ENCODE measurements at regions not wholly inside any gene's neighbourhood (a gene's known extent, or its start where the extent isn't known, plus 50 kb on each side); places are given as distances from the start of the nearest gene placed in this dataset.

- TF ChIP-seq POLR2AphosphoS5 (IDR thresholded peaks at IDR 0.05; ENCODE audit: low read depth, low read length), result no peak
- TF ChIP-seq REST (IDR thresholded peaks at IDR 0.05; ENCODE audit: insufficient read depth in 1 of 2, low read depth in 2 of 2, low read length in 1 of 2), result no peak
- no peak for TF ChIP-seq SIN3A (IDR thresholded peaks at IDR 0.05; ENCODE audit: borderline replicate concordance, insufficient read depth, low read depth, low read length)
- TF ChIP-seq TCF7L2 (IDR thresholded peaks at IDR 0.05; ENCODE audit: low read depth, low read length), result no peak
- no peak for TF ChIP-seq CTCF (IDR thresholded peaks at IDR 0.05)
- in situ Hi-C loops (cut with HindIII; ENCODE audit: low pct_unique_long_range_greater_than_20kb, low sequenced_read_pairs), result no loop called here
- intact Hi-C loops (cut with micrococcal nuclease; ENCODE audit: unreplicated experiment), result no loop called here
- DNase-seq (ENCODE audit: low read depth, low spot score) (no peak), ATAC-seq (no peak)
- no peaks in the 10 kb centered on the region; the same call in 1 of the 2 replicates for H3K9me3 ChIP-seq (ENCODE audit: control insufficient read depth, insufficient read depth, low read depth, low read length)
- ChIA-PET CTCF (no interaction called here), POLR2A (no interaction called here)
- H3K4me1 ChIP-seq (ENCODE audit: control insufficient read depth, insufficient read depth, low read length), result no peaks in the 10 kb centered on the region
- H3K4me3 ChIP-seq (ENCODE audit: low read depth in 2 of 2, low read length in 2 of 2), result no peak overlapping the region
- H3K27ac ChIP-seq (ENCODE audit: low read length), result no peak overlapping the region
- H3K36me3 ChIP-seq (ENCODE audit: control insufficient read depth, insufficient read depth, low read length), result no peaks in the 10 kb centered on the region
- no TSS peak for BruUV-seq (replicated peaks)
- no peaks in the 10 kb centered on the region for H3K27me3 ChIP-seq (ENCODE audit: control insufficient read depth, insufficient read depth, low read length)
Measured at GRCh38 chr5:87551911-87552310, 139.2 kb upstream of the CCNH start.

DNA sequence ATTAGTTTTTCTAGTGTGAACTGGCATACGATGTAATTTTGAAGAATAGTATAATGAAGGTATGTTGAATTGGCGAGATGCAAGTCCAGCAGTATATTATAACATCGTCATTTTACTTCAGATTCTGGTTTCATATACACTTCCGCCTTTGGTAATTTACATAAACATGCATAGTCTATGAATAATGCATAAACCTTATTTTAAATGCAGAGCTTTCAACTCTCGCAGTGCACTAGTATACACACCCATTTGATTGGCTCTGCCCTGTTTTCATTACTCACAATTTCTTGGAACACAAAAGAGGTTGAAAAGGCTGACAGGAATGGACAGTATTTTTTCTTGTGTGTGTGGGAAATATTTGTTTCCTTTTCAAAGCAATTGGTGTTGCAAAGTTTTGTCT lies 128.9 kb upstream of the CCNH start:
- no peak for DNase-seq (ENCODE audit: low read depth, low spot score)
- POLR2A ChIA-PET, result no interaction called here
- Histone ChIP-seq H3K9me3 (ENCODE audit: control insufficient read depth, insufficient read depth, low read depth, low read length) (no peaks in the 10 kb centered on the region), H3K4me3 (ENCODE audit: low read depth in 2 of 2, low read length in 2 of 2) (no peak overlapping the region), H3K27ac (ENCODE audit: low read length) (no peak overlapping the region), H3K4me1 (ENCODE audit: control insufficient read depth, insufficient read depth, low read length) (no peaks in the 10 kb centered on the region), H3K36me3 (ENCODE audit: control insufficient read depth, insufficient read depth, low read length) (no peaks in the 10 kb centered on the region), H3K27me3 (ENCODE audit: control insufficient read depth, insufficient read depth, low read length) (no peaks in the 10 kb centered on the region)
- no peak for ATAC-seq
- TF ChIP-seq REST (IDR thresholded peaks at IDR 0.05; ENCODE audit: insufficient read depth in 1 of 2, low read depth in 2 of 2, low read length in 1 of 2), result no peak
- no peak for TF ChIP-seq POLR2AphosphoS5 (IDR thresholded peaks at IDR 0.05; ENCODE audit: low read depth, low read length)
- TF ChIP-seq CTCF (IDR thresholded peaks at IDR 0.05), result no peak
- no peak for TF ChIP-seq TCF7L2 (IDR thresholded peaks at IDR 0.05; ENCODE audit: low read depth, low read length)
- TF ChIP-seq SIN3A (IDR thresholded peaks at IDR 0.05; ENCODE audit: borderline replicate concordance, insufficient read depth, low read depth, low read length), result no peak
- CTCF ChIA-PET, result no interaction called here
- BruUV-seq (replicated peaks), result no TSS peak
- intact Hi-C loops (cut with micrococcal nuclease; ENCODE audit: unreplicated experiment) (no loop called here), in situ Hi-C loops (cut with HindIII; ENCODE audit: low pct_unique_long_range_greater_than_20kb, low sequenced_read_pairs) (no loop called here)

Data from Panc1 (cell line).